ENCODE measurements at regions not wholly inside any gene's neighbourhood (a gene's known extent, or its start where the extent isn't known, plus 50 kb on each side); places are given as distances from the start of the nearest gene placed in this dataset.
"Not testable (repeated sequence)": the region's sequence is repeated elsewhere in the genome, so short reads cannot be mapped to it uniquely, and the experiment has no call there.

- DNase-seq (ENCODE audit: low spot score) = no peak
These were observed 583.6 kb downstream of the NR2F2 start for GRCh38 chr15:96914081-96914480.

GRCh38 chr15:96916750-96917149 is 586.2 kb downstream of the NR2F2 start:
- no peak for DNase-seq (ENCODE audit: low spot score)

GRCh38 chr15:96924570-96924969 is 594.1 kb downstream of the NR2F2 start:
- no peak for DNase-seq (ENCODE audit: low spot score)

- DNase-seq (ENCODE audit: low spot score) = no peak
These were observed 617.1 kb downstream of the NR2F2 start for GRCh38 chr15:96947296-96948229.

- DNase-seq (ENCODE audit: low spot score) = no peak
These were observed 618.5 kb downstream of the NR2F2 start for GRCh38 chr15:96948981-96949380.

- no peak for DNase-seq (ENCODE audit: low spot score)
These were observed 628.2 kb downstream of the NR2F2 start for GRCh38 chr15:96958721-96959120.

- DNase-seq (ENCODE audit: low spot score) = no peak
These were observed 629.0 kb downstream of the NR2F2 start for GRCh38 chr15:96959501-96959900.

GRCh38 chr15:96960711-96961480 is 630.4 kb downstream of the NR2F2 start:
- no peak for DNase-seq (ENCODE audit: low spot score)

GRCh38 chr15:96966554-96966953 is 636.1 kb downstream of the NR2F2 start:
- no peak for DNase-seq (ENCODE audit: low spot score)

- DNase-seq (ENCODE audit: low spot score) = no peak
These were observed 639.5 kb downstream of the NR2F2 start for GRCh38 chr15:96969732-96970710.

- no peak for DNase-seq (ENCODE audit: low spot score)
These were observed 641.7 kb downstream of the NR2F2 start for GRCh38 chr15:96972201-96972600.

GRCh38 chr15:96974761-96975160 is 644.3 kb downstream of the NR2F2 start:
- DNase-seq (ENCODE audit: low spot score) = no peak

- DNase-seq (ENCODE audit: low spot score) = no peak
These were observed 647.4 kb downstream of the NR2F2 start for GRCh38 chr15:96977886-96978285.

- no peak for DNase-seq (ENCODE audit: low spot score)
These were observed 648.5 kb downstream of the NR2F2 start for GRCh38 chr15:96978937-96979473.

GRCh38 chr15:96984121-96984671 is 653.7 kb downstream of the NR2F2 start:
- DNase-seq (ENCODE audit: low spot score) = not testable (repeated sequence)

GRCh38 chr15:96992817-96993216 is 662.3 kb downstream of the NR2F2 start:
- no peak for DNase-seq (ENCODE audit: low spot score)

- DNase-seq (ENCODE audit: low spot score) = no peak
These were observed 667.0 kb downstream of the NR2F2 start for GRCh38 chr15:96997538-96997937.

GRCh38 chr15:97009031-97009431 is 678.5 kb downstream of the NR2F2 start:
- no peak for DNase-seq (ENCODE audit: low spot score)

- DNase-seq (ENCODE audit: low spot score) = no peak
These were observed 682.5 kb downstream of the NR2F2 start for GRCh38 chr15:97012986-97013385.

GRCh38 chr15:97013491-97013890 is 683.0 kb downstream of the NR2F2 start:
- no peak for DNase-seq (ENCODE audit: low spot score)

- no peak for DNase-seq (ENCODE audit: low spot score)
These were observed 683.5 kb downstream of the NR2F2 start for GRCh38 chr15:97014001-97014400.

Measured in NAMALWA (cell line).